GM23338 (cell line): ENCODE measurements at regions not wholly inside any gene's neighbourhood (a gene's known extent, or its start where the extent isn't known, plus 50 kb on each side); places are given as distances from the start of the nearest gene placed in this dataset.

Experiments
- EZH2 ChIP-seq: fragments of 200-600 bp; sonication (generic); IDR thresholded peaks from one replicate; pipeline ENCODE4 v1.8.0; 2017; ENCODE audit warnings: antibody characterized with exemption, mild to moderate bottlenecking, low read depth; ENCODE audit not compliant: unreplicated experiment
- JUNB ChIP-seq: IDR thresholded peaks from one replicate; pipeline ENCODE4 v1.6.1; 2016; ENCODE audit warnings: antibody characterized with exemption; ENCODE audit not compliant: unreplicated experiment
- POLR2AphosphoS5 ChIP-seq: IDR thresholded peaks from 2 replicates; pipeline ENCODE4 v1.6.1; 2016; ENCODE audit warnings: antibody characterized with exemption, low read depth
- TF ChIP-seq, protein P1 (sequence below), 2 experiments: fragments of 200-600 bp in 1 of 2; sonication (generic) in 1 of 2; conservative IDR thresholded peaks; 2 replicates each; pipeline versions ENCODE4 v1.5.1 to v1.6.1; 2016 to 2017; ENCODE audit warnings: antibody characterized with exemption in 2 of 2, low read depth in 2 of 2, mild to moderate bottlenecking in 2 of 2, moderate library complexity in 1 of 2

DNA sequence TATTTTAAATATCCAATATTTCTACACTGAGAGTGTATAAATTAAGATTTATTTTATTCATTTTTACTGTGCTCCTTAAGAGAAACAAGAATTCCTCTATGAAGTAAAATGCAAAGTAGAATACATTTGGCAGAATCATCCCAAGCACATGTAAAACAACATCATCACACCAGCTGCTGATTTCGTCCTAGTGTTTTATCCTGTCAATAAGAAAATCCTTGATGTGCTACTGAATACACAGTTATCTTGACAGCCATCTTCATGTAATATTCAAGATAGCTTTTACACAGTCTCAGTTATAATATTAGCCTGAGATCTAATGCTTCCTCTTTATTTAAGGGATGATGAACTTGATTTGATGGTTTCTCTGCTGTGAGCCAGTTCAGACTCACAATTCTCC, 282.4 kb downstream of the MZT1 start:
- TF ChIP-seq, protein P1, sequence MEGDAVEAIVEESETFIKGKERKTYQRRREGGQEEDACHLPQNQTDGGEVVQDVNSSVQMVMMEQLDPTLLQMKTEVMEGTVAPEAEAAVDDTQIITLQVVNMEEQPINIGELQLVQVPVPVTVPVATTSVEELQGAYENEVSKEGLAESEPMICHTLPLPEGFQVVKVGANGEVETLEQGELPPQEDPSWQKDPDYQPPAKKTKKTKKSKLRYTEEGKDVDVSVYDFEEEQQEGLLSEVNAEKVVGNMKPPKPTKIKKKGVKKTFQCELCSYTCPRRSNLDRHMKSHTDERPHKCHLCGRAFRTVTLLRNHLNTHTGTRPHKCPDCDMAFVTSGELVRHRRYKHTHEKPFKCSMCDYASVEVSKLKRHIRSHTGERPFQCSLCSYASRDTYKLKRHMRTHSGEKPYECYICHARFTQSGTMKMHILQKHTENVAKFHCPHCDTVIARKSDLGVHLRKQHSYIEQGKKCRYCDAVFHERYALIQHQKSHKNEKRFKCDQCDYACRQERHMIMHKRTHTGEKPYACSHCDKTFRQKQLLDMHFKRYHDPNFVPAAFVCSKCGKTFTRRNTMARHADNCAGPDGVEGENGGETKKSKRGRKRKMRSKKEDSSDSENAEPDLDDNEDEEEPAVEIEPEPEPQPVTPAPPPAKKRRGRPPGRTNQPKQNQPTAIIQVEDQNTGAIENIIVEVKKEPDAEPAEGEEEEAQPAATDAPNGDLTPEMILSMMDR (conservative IDR thresholded peaks at IDR 0.05; ENCODE audit: low read depth in 2 of 2): no peak
- no peak for TF ChIP-seq POLR2AphosphoS5
- TF ChIP-seq EZH2: no peak
- no peak for TF ChIP-seq JUNB
